Glutamatergic neuron (in vitro differentiated cells): ENCODE measurements at regions not wholly inside any gene's neighbourhood (a gene's known extent, or its start where the extent isn't known, plus 50 kb on each side); places are given as distances from the start of the nearest gene placed in this dataset.
"Not testable (repeated sequence)": the region's sequence is repeated elsewhere in the genome, so short reads cannot be mapped to it uniquely, and the experiment has no call there.

Experiments
- DNase-seq: peaks from one replicate; pipeline ENCODE4 v3.0.0; 2022
- H3K27ac Mint-ChIP-seq: one replicate; pipeline ENCODE4 v1.8.0; 2020; ENCODE audit warnings: mild to moderate bottlenecking, mixed read lengths, inconsistent platforms; ENCODE audit not compliant: unreplicated experiment
- H3K27me3 Mint-ChIP-seq: one replicate; pipeline ENCODE4 v1.8.0; 2020; ENCODE audit warnings: mild to moderate bottlenecking, moderate library complexity, mixed read lengths, inconsistent platforms; ENCODE audit not compliant: unreplicated experiment
- H3K36me3 Mint-ChIP-seq: one replicate; pipeline ENCODE4 v1.8.0; 2020; ENCODE audit warnings: mild to moderate bottlenecking, mixed read lengths, inconsistent platforms; ENCODE audit not compliant: unreplicated experiment
- H3K4me1 Mint-ChIP-seq: one replicate; pipeline ENCODE4 v1.8.0; 2020; ENCODE audit warnings: mild to moderate bottlenecking, low read depth, mixed read lengths, inconsistent platforms; ENCODE audit not compliant: unreplicated experiment
- H3K4me3 Mint-ChIP-seq: one replicate; pipeline ENCODE4 v1.8.0; 2020; ENCODE audit warnings: mild to moderate bottlenecking, mixed read lengths, inconsistent platforms; ENCODE audit not compliant: unreplicated experiment
- H3K9me3 Mint-ChIP-seq: one replicate; pipeline ENCODE4 v1.8.0; 2020; ENCODE audit warnings: mild to moderate bottlenecking, moderate library complexity, mixed read lengths, inconsistent platforms; ENCODE audit not compliant: unreplicated experiment
- TF ChIP-seq, protein P1 (sequence below): fragments of 200-600 bp; sonication (generic); IDR thresholded peaks from one replicate; pipeline ENCODE4 v1.5.0; 2021; ENCODE audit not compliant: partially characterized antibody, unreplicated experiment

DNA sequence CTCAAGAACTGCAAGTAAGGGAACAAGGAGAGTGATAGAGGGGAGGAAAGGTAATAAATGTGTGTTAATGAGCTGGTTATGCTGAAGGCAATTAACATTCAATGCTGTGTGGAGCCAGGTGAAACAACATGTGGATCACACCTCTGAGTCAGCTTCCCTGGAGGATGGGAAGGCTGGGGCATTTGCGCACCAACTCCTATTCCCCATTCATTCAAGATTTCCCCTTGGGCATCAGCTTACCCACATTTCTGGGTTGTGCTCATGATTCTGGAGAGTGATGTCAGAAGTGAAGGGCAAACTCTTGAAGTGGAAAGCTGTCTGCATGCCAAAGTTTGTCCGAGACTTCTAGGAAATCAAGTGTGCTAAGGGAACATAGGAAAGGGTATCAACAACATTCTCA, 461.4 kb downstream of the MID1IP1 start:
- no peak for DNase-seq
- no peaks in the 10 kb centered on the region for H3K4me1 Mint-ChIP-seq
- TF ChIP-seq, protein P1, sequence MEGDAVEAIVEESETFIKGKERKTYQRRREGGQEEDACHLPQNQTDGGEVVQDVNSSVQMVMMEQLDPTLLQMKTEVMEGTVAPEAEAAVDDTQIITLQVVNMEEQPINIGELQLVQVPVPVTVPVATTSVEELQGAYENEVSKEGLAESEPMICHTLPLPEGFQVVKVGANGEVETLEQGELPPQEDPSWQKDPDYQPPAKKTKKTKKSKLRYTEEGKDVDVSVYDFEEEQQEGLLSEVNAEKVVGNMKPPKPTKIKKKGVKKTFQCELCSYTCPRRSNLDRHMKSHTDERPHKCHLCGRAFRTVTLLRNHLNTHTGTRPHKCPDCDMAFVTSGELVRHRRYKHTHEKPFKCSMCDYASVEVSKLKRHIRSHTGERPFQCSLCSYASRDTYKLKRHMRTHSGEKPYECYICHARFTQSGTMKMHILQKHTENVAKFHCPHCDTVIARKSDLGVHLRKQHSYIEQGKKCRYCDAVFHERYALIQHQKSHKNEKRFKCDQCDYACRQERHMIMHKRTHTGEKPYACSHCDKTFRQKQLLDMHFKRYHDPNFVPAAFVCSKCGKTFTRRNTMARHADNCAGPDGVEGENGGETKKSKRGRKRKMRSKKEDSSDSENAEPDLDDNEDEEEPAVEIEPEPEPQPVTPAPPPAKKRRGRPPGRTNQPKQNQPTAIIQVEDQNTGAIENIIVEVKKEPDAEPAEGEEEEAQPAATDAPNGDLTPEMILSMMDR = no peak
- no peak overlapping the region for H3K4me3 Mint-ChIP-seq
- H3K27ac Mint-ChIP-seq = no peak overlapping the region
- H3K36me3 Mint-ChIP-seq = no peaks in the 10 kb centered on the region
- H3K27me3 Mint-ChIP-seq = no peaks in the 10 kb centered on the region
- H3K9me3 Mint-ChIP-seq = peaks cover 3% of the 10 kb centered on the region

DNA sequence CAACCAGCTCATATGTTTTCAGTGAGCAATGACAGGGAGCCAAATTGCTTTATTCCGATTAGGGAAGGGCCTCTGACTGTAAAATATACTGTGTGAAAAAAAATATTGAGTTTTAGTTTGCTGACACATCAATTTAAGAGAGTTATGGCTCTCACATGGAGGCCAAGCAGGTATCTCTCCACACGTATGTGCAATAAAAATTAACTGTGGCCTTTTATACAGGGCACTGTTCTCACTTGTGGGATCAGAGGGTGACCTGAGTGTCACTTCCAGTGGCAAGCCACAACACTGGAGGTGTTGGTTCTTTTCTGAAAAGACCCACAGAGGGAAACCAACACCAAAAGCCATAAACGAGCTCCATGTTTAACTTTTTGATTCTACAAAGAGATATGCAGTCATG, 462.8 kb downstream of the MID1IP1 start:
- H3K36me3 Mint-ChIP-seq = no peaks in the 10 kb centered on the region

DNA sequence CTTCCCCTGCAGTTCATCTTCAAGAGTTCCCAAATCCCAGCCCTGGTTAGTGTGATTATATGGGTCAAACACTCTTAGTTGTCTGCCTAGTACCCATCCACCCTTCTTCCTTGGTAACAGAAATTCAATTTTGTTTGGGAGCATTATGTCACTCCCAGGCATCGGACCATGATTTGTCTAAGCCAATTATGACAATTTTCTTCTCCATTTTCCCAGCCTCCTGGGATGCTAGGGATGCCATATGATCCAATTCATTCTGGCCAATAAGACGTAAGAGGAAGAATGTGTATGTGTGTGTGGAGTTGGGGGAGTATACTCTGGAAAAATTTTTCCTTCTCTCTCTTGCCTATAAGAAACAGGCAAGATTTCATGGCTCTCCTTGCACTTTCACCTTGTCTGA, 465.9 kb downstream of the MID1IP1 start:
- Mint-ChIP-seq H3K27me3 (no peaks in the 10 kb centered on the region), H3K4me1 (no peaks in the 10 kb centered on the region), H3K36me3 (no peaks in the 10 kb centered on the region), H3K27ac (no peak overlapping the region), H3K9me3 (peaks cover 7% of the 10 kb centered on the region), H3K4me3 (no peak overlapping the region)
- TF ChIP-seq, protein P1 = no peak
- DNase-seq = no peak

More for the DNA sequence above, 462.8 kb downstream of the MID1IP1 start:
- TF ChIP-seq, protein P1 = no peak
- H3K4me3 Mint-ChIP-seq = no peak overlapping the region
- H3K27ac Mint-ChIP-seq = no peak overlapping the region
- peaks cover 3% of the 10 kb centered on the region for H3K9me3 Mint-ChIP-seq
- H3K4me1 Mint-ChIP-seq = no peaks in the 10 kb centered on the region
- H3K27me3 Mint-ChIP-seq = no peaks in the 10 kb centered on the region
- no peak for DNase-seq

DNA sequence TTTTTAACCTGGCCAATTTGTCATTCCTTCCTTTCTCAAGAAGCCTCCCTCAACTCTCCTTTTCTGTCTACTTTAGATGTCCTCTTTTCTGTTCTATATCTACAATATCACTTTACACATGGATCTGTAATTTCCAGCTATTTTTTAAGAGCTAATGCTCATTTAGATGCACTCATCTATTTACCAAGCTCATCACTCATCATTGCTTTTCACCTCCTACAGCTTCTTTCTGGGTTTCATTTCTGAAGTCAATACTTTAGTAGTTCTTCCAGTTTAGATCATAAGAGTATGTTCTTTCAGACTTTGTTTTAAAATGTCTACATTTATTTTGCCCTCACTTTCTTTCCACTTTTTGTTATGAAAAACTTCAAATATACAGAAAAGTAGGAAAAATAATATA, 466.9 kb downstream of the MID1IP1 start:
- Mint-ChIP-seq H3K27me3 (no peaks in the 10 kb centered on the region), H3K9me3 (peaks cover 7% of the 10 kb centered on the region), H3K4me1 (no peaks in the 10 kb centered on the region), H3K36me3 (no peaks in the 10 kb centered on the region), H3K4me3 (no peak overlapping the region), H3K27ac (no peak overlapping the region)
- DNase-seq = no peak
- TF ChIP-seq, protein P1 = no peak

DNA sequence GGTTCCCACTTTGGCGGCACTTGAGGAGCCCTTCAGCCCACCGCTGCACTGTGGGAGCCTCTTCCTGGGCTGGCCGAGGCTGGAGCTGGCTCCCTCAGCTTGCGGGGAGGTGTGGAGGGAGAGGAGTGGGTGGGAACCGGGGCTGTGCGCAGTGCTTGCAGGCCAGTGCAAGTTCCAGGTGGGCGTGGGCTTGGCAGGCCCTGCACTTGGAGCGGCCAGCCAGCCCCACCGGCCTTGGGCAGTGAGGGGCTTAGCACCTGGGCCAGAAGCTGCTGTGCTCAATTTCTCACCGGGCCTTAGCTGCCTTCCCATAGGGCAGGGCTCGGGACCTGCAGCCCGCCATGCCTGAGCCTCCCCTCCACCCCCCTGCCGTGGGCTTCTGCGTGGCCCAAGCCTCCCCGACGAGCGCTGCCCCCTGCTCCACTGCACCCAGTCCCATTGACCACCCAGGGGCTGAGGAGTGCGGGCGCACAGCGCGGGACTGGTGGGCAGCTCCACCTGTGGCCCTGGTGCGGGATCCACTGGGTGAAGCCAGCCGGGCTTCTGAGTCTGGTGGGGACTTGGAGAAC, 474.3 kb downstream of the MID1IP1 start:
- peaks cover 5% of the 10 kb centered on the region for H3K9me3 Mint-ChIP-seq
- TF ChIP-seq, protein P1 = no peak
- no peaks in the 10 kb centered on the region for H3K4me1 Mint-ChIP-seq
- no peak overlapping the region for H3K27ac Mint-ChIP-seq
- H3K36me3 Mint-ChIP-seq = peaks cover 6% of the 10 kb centered on the region
- no peak for DNase-seq
- no peak overlapping the region for H3K4me3 Mint-ChIP-seq
- H3K27me3 Mint-ChIP-seq = no peaks in the 10 kb centered on the region

DNA sequence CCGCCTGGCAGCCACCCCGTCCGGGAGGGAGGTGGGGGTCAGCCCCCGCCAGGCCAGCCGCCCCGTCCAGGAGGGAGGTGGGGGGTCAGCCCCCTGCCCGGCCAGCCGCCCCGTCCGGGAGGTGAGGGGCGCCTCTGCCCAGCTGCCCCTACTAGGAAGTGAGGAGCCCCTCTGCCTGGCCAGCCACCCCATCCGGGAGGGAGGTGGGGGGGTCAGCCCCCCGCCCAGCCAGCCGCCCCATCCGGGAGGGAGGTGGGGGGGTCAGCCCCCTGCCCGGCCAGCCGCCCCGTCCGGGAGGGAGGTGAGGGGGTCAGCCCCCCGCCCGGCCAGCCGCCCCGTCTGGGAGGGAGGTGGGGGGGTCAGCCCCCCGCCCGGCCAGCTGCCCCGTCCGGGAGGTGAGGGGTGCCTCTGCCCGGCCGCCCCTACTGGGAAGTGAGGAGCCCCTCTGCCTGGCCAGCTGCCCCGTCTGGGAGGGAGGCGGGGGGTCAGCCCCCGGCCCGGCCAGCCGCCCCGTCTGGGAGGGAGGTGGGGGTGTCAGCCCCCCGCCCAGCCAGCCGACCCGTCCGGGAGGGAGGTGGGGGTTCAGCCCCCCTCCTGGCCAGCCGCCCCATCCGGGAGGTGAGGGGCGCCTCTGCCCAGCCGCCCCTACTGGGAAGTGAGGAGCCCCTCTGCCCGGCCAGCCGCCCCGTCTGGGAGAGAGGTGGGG, 476.6 kb downstream of the MID1IP1 start:
- not testable (repeated sequence) for H3K9me3 Mint-ChIP-seq, H3K36me3 Mint-ChIP-seq, H3K27ac Mint-ChIP-seq, H3K4me3 Mint-ChIP-seq, DNase-seq, H3K27me3 Mint-ChIP-seq, H3K4me1 Mint-ChIP-seq
